ENCODE measurements at regions not wholly inside any gene's neighbourhood (a gene's known extent, or its start where the extent isn't known, plus 50 kb on each side); places are given as distances from the start of the nearest gene placed in this dataset.

DNA sequence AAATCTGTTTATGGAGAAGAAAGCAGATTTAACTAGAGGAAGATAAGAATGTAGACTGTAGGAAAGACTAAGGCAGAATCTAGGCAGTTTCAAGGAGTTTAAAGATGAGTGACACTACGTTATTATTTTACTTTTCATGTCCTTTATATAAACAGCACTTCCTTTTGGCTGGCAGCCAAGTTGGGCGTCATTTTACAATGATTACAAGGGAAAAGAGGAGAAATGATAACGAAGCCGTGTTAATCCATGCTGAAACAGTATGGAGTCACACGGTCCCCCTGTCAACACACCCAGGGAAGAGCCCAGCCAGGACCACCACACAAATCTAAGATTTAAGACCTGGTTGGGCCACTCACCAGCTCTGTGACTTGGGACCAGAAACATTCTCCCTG lies 83.7 kb upstream of the NEO1 start:
- Histone ChIP-seq H3K36me3 (no peaks in the 10 kb centered on the region), H3K9me3 (no peaks in the 10 kb centered on the region), H3K27me3 (no peaks in the 10 kb centered on the region), H3K4me1 (no peaks in the 10 kb centered on the region), H3K4me3 (ENCODE audit: low read depth, low read length) (no peak overlapping the region)
- no peak for DNase-seq
- TF ChIP-seq, protein P1, sequence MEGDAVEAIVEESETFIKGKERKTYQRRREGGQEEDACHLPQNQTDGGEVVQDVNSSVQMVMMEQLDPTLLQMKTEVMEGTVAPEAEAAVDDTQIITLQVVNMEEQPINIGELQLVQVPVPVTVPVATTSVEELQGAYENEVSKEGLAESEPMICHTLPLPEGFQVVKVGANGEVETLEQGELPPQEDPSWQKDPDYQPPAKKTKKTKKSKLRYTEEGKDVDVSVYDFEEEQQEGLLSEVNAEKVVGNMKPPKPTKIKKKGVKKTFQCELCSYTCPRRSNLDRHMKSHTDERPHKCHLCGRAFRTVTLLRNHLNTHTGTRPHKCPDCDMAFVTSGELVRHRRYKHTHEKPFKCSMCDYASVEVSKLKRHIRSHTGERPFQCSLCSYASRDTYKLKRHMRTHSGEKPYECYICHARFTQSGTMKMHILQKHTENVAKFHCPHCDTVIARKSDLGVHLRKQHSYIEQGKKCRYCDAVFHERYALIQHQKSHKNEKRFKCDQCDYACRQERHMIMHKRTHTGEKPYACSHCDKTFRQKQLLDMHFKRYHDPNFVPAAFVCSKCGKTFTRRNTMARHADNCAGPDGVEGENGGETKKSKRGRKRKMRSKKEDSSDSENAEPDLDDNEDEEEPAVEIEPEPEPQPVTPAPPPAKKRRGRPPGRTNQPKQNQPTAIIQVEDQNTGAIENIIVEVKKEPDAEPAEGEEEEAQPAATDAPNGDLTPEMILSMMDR (IDR thresholded peaks at IDR 0.05; ENCODE audit: low read depth, low read length) = no peak

DNA sequence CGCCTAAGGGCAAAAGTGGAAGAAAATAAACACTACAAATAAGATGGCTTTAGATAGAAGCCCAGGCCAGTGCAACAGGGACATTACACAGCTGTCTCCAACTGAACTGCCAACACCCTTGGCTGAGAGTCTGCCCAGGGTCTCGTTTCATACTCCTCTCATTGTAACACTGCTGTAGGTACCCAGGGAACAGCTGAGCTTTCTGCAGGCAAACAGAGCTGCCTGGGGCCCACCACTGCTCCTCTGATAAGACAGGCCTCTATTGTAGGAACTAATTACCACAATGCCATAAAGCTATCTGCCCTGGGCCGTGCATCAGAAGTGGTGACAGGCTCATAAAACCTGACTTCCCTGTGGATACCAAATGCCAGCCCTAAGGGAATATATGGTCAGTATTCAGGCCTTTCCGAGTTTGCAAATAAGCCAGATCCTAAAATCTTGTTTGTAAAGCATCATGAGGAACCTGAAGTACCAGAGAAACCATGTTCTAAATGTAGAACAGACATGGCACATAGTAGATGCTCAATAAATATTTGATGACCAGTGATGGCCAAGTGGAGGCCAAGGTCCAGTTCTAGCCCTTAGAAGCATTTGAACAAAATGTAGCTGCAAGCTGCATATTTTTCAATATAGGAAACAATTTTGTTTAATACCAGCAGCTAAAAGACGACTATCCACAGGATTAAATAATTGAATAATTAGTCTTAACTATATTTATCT lies 84.3 kb upstream of the NEO1 start:
- TF ChIP-seq, protein P1 (IDR thresholded peaks at IDR 0.05; ENCODE audit: low read depth, low read length) = no peak
- Histone ChIP-seq H3K9me3 (no peaks in the 10 kb centered on the region), H3K4me1 (no peaks in the 10 kb centered on the region), H3K27me3 (no peaks in the 10 kb centered on the region), H3K4me3 (ENCODE audit: low read depth, low read length) (no peak overlapping the region), H3K36me3 (no peaks in the 10 kb centered on the region)
- DNase-seq = no peak

DNA sequence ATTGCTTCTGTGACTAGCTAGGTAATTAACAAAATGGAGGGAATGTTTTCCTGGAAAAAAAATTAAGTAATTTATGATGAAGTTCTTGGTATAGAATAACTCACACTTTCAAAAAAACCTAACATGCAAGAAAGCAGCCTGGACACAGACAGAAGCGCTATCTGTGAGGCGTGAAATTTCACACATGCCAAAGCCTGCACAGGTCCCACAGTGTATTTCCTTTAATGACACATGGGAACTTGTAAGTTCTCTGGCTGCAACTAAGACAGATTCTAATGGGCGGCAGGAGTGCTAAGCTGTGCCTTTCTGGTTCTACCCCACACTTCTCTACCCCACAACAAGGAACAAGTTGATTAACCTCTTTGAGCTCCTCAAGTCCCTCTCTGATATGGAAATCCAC lies 84.9 kb upstream of the NEO1 start:
- H3K4me3 ChIP-seq (ENCODE audit: low read depth, low read length) = no peak overlapping the region
- DNase-seq = no peak
- H3K4me1 ChIP-seq = no peaks in the 10 kb centered on the region
- TF ChIP-seq, protein P1 (IDR thresholded peaks at IDR 0.05; ENCODE audit: low read depth, low read length) = no peak
- H3K36me3 ChIP-seq = no peaks in the 10 kb centered on the region
- no peaks in the 10 kb centered on the region for H3K9me3 ChIP-seq
- H3K27me3 ChIP-seq = no peaks in the 10 kb centered on the region

DNA sequence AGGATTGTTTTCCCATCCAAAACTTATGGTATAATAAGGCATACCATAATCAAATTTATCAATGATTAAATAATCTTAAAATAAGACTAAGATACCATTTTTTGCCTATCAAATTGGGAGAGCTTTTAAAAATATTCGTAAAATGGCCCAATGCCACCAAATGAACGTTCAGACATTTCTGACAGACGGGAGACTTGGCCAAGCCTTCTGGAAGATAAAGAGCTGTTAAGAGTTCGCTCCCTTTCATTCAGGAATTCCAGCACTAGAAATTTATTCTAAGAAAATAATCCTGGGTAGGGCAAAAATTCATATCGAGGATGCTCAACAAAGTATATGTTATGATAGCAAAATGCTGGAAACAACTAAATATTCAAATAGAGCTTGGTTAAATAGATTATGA lies 85.6 kb upstream of the NEO1 start:
- no peaks in the 10 kb centered on the region for H3K9me3 ChIP-seq
- H3K4me3 ChIP-seq (ENCODE audit: low read depth, low read length) = no peak overlapping the region
- TF ChIP-seq, protein P1 (IDR thresholded peaks at IDR 0.05; ENCODE audit: low read depth, low read length) = no peak
- no peaks in the 10 kb centered on the region for H3K27me3 ChIP-seq
- no peaks in the 10 kb centered on the region for H3K4me1 ChIP-seq
- DNase-seq = no peak
- no peaks in the 10 kb centered on the region for H3K36me3 ChIP-seq

DNA sequence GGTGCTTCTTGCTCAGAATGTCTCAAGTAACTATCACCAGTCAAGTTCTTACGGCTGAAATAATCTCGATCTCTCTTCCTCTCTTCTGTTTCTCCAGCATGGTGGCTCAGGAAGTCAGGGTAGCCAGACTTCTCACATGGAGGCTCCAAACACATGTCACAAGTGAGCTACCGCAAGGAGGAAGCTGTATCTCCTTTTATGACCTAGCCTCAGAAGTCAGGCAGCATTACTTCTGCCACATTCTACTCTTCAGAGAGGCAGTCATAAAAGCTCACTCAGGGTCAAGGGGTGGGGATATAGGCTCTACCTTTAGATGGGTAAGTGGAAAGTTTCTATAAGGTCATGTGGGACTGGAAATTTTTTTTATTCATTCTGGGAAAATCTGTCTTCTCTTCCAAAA lies 86.6 kb upstream of the NEO1 start:
- H3K9me3 ChIP-seq = no peaks in the 10 kb centered on the region

DNA sequence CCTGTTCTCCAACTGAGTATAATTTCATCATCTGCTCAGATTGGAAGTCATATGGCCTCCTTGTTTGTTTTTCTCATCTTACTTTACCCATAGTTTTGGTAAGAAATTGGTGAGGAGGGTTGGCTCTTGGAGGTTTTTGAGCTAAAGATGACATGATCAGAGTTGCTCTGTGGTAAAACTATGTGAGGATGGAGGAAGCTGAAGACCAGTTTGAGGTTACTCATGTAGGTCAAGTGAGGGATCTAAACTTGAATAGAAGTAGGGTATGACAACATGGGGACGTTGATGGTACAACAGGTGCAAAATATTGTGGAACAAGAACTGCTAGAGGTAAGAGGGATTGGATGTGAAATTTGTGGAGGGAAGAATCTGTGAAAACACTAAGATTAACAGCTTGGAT lies 87.7 kb upstream of the NEO1 start:
- H3K36me3 ChIP-seq = no peaks in the 10 kb centered on the region
- TF ChIP-seq, protein P1 (IDR thresholded peaks at IDR 0.05; ENCODE audit: low read depth, low read length) = no peak
- DNase-seq = no peak

More for the DNA sequence above, 86.6 kb upstream of the NEO1 start:
- DNase-seq = no peak
- no peaks in the 10 kb centered on the region for H3K36me3 ChIP-seq
- no peaks in the 10 kb centered on the region for H3K4me1 ChIP-seq
- no peak overlapping the region for H3K4me3 ChIP-seq (ENCODE audit: low read depth, low read length)
- TF ChIP-seq, protein P1 (IDR thresholded peaks at IDR 0.05; ENCODE audit: low read depth, low read length) = no peak
- no peaks in the 10 kb centered on the region for H3K27me3 ChIP-seq

More for the DNA sequence above, 87.7 kb upstream of the NEO1 start:
- Histone ChIP-seq H3K4me1 (no peaks in the 10 kb centered on the region), H3K4me3 (ENCODE audit: low read depth, low read length) (no peak overlapping the region), H3K27me3 (no peaks in the 10 kb centered on the region), H3K9me3 (no peaks in the 10 kb centered on the region)

All from BE2C (cell line).